Gastrocnemius medialis (tissue), 4 donors: ENCODE measurements at regions not wholly inside any gene's neighbourhood (a gene's known extent, or its start where the extent isn't known, plus 50 kb on each side); places are given as distances from the start of the nearest gene placed in this dataset.

ENCODE experiments used
- POLR2A ChIP-seq, 2 donors: fragments of 450-650 bp; IDR thresholded peaks; one replicate each; pipeline ENCODE4 v1.6.1; 2017; ENCODE audit warnings: antibody characterized with exemption in 2 of 2, mild to moderate bottlenecking in 2 of 2, moderate library complexity in 2 of 2
- TF ChIP-seq, protein P1 (sequence below), 5 experiments: fragments of 450-650 bp in 3 of 5; fragments of 200-600 bp in 2 of 5; sonication (generic) in 2 of 5; IDR thresholded peaks in 4 of 5; conservative IDR thresholded peaks in 1 of 5; 1 replicate in 4 of 5; 2 replicates in 1 of 5; pipeline ENCODE4 v1.5.1; 2016 to 2019; ENCODE audit warnings: antibody characterized with exemption in 5 of 5, mild to moderate bottlenecking in 3 of 5, moderate library complexity in 3 of 5

DNA sequence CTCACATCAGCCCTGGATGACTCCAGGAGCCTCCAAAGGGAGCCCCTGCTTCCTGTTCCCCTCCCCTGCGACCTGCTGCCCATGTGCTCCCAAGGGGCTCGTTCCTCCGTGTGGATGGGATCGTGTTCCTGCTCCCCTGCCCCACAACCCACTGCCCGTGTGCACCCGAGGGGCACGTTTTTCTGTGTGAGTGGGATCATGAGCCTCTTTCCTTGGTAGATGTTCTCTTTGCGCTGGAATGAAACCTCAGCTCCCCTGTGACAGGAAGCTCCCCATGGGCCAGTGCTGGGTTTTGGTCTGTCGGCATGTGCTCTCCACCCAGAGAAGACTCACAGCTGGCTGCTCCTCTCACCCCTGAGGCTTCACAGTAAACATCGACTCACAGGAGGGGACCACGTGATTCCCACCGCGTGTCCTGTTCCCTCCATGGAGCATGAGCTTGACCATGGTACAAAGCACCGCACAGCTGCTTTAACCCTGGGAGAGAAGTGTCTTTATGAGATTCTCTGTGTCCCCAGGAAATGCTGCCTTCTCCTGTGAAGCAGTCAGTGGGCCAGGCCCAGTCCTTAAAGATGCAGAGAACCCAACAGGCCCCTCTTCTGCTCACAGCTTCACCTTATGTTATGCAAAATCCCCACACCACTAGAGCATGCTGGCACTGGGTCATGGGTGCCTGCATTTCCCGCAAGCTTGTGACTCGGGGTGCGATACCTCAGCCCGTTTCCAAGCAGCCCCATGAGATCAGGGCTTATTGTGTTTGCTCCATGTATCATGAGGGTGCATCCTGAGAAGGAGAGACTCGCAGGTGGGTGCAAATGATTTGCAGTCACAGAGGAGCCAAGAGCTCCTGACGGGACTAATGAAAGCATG lies 215.1 kb downstream of the ERMARD start:
- TF ChIP-seq, protein P1, sequence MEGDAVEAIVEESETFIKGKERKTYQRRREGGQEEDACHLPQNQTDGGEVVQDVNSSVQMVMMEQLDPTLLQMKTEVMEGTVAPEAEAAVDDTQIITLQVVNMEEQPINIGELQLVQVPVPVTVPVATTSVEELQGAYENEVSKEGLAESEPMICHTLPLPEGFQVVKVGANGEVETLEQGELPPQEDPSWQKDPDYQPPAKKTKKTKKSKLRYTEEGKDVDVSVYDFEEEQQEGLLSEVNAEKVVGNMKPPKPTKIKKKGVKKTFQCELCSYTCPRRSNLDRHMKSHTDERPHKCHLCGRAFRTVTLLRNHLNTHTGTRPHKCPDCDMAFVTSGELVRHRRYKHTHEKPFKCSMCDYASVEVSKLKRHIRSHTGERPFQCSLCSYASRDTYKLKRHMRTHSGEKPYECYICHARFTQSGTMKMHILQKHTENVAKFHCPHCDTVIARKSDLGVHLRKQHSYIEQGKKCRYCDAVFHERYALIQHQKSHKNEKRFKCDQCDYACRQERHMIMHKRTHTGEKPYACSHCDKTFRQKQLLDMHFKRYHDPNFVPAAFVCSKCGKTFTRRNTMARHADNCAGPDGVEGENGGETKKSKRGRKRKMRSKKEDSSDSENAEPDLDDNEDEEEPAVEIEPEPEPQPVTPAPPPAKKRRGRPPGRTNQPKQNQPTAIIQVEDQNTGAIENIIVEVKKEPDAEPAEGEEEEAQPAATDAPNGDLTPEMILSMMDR (IDR thresholded peaks at IDR 0.05 in 4 of 5, conservative IDR thresholded peaks at IDR 0.05 in 1 of 5): no peak
- TF ChIP-seq POLR2A (IDR thresholded peaks at IDR 0.05): no peak
